ENCODE measurements at regions not wholly inside any gene's neighbourhood (a gene's known extent, or its start where the extent isn't known, plus 50 kb on each side); places are given as distances from the start of the nearest gene placed in this dataset.

DNA sequence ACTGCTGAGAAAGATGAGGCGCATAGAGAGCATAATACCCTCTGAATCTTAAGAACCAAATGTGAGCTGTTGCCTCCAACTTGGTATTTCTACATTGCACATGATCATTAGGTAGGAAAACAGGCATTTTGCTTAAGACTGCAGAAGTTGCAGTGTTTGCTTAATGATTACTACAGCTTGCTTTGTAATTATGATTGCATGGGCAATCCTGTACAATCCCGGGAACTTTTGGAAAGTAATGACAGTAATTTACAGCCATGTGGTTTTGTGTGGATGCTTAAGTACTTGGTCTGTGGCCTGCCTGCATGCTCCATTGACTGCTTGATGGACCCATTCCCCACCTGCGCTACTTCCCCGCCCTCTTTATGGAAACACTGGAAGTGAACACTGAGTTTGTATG lies 301.1 kb downstream of the DIPK2A start:
- Mint-ChIP-seq H3K27me3 (ENCODE audit: unreplicated experiment) (peaks cover 2% of the 10 kb centered on the region), H3K9me3 (ENCODE audit: unreplicated experiment) (no peaks in the 10 kb centered on the region), H3K4me1 (ENCODE audit: low read depth, unreplicated experiment) (no peaks in the 10 kb centered on the region), H3K27ac (ENCODE audit: unreplicated experiment) (no peak overlapping the region), H3K36me3 (ENCODE audit: unreplicated experiment) (no peaks in the 10 kb centered on the region), H3K4me3 (ENCODE audit: unreplicated experiment) (no peak overlapping the region)
- TF ChIP-seq, protein P1, sequence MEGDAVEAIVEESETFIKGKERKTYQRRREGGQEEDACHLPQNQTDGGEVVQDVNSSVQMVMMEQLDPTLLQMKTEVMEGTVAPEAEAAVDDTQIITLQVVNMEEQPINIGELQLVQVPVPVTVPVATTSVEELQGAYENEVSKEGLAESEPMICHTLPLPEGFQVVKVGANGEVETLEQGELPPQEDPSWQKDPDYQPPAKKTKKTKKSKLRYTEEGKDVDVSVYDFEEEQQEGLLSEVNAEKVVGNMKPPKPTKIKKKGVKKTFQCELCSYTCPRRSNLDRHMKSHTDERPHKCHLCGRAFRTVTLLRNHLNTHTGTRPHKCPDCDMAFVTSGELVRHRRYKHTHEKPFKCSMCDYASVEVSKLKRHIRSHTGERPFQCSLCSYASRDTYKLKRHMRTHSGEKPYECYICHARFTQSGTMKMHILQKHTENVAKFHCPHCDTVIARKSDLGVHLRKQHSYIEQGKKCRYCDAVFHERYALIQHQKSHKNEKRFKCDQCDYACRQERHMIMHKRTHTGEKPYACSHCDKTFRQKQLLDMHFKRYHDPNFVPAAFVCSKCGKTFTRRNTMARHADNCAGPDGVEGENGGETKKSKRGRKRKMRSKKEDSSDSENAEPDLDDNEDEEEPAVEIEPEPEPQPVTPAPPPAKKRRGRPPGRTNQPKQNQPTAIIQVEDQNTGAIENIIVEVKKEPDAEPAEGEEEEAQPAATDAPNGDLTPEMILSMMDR (IDR thresholded peaks at IDR 0.05; ENCODE audit: partially characterized antibody, unreplicated experiment): no peak
- DNase-seq: no peak

DNA sequence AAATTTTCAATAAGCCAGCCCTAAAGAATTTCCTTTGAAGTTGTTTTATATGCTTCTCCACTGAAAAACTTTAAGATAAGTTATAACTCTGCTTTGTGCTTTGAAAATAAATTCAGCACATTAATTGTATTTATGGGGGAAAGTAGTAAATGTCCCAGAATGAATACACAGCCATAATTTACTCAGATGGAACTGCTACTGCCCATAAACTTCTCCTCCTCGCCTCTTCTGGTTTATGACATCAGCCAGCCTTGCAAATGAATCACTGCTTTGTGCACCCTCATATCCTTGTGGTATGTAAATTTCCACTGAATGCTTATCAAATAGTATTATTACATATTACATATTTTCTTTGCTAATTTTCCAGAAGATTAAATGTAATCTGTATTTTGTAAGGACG lies 302.0 kb downstream of the DIPK2A start:
- TF ChIP-seq, protein P1 (IDR thresholded peaks at IDR 0.05; ENCODE audit: partially characterized antibody, unreplicated experiment): no peak
- Mint-ChIP-seq H3K27ac (ENCODE audit: unreplicated experiment) (no peak overlapping the region), H3K9me3 (ENCODE audit: unreplicated experiment) (no peaks in the 10 kb centered on the region), H3K36me3 (ENCODE audit: unreplicated experiment) (no peaks in the 10 kb centered on the region), H3K4me1 (ENCODE audit: low read depth, unreplicated experiment) (no peaks in the 10 kb centered on the region), H3K4me3 (ENCODE audit: unreplicated experiment) (no peak overlapping the region), H3K27me3 (ENCODE audit: unreplicated experiment) (peaks cover 2% of the 10 kb centered on the region)
- DNase-seq: no peak

DNA sequence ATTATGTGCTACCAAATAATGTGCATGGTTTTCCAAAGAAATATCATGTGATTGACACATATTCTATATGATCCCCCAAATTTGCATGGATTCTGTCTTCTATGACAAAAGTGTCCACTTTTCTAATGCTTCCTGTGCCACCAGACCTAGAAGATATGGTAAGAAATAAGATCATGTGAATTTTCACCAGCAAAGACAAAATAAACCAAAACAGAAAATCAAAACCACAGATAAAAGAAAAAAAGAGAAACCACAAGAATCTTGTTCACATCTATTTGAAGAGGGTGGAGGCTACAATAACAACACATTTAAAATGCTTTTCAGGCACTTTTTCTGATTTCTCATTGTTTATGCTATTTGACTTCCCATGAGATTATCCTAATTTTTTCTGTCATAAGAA lies 303.4 kb downstream of the DIPK2A start:
- H3K4me1 Mint-ChIP-seq (ENCODE audit: low read depth, unreplicated experiment): no peaks in the 10 kb centered on the region
- TF ChIP-seq, protein P1 (IDR thresholded peaks at IDR 0.05; ENCODE audit: partially characterized antibody, unreplicated experiment): no peak
- no peaks in the 10 kb centered on the region for H3K36me3 Mint-ChIP-seq (ENCODE audit: unreplicated experiment)
- no peak overlapping the region for H3K27ac Mint-ChIP-seq (ENCODE audit: unreplicated experiment)
- no peak for DNase-seq
- H3K27me3 Mint-ChIP-seq (ENCODE audit: unreplicated experiment): peaks cover 2% of the 10 kb centered on the region
- H3K9me3 Mint-ChIP-seq (ENCODE audit: unreplicated experiment): no peaks in the 10 kb centered on the region
- H3K4me3 Mint-ChIP-seq (ENCODE audit: unreplicated experiment): no peak overlapping the region

- H3K4me3 Mint-ChIP-seq (ENCODE audit: unreplicated experiment): no peak overlapping the region
These were observed 310.7 kb downstream of the DIPK2A start for GRCh38 chr3:144282313-144282712.

DNA sequence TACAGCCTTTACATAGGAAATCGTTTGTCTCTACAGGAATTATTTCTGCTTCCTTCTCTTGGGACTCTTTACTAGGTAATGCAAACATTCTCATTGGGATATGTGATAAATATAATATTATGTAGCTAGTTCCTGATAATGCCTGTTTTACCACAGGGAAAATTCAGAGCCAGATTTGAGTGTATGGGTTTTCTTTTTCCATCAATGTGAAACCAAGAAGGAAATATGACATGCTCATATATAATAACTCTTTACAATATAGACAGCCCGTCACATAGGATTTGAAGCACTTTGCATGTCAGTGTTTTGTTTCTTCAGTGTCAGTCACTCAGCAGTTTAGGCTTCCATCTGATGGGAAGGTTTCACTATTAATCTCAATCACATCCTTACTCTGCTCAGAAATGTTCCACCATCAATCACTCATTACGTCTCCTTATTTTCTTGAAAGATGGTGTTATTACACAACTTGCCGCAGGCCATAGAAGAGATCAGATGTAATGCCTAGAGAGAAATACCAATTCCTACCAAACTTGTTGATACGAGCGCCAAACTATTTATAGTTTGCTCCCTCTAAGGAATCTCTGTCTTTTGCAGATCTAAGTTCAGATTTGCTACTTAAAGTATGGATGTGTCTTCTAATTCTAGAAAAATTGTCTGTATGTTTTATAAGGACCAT lies 314.8 kb downstream of the DIPK2A start:
- Mint-ChIP-seq H3K9me3 (ENCODE audit: unreplicated experiment) (peaks cover 3% of the 10 kb centered on the region), H3K27me3 (ENCODE audit: unreplicated experiment) (peaks cover 2% of the 10 kb centered on the region), H3K27ac (ENCODE audit: unreplicated experiment) (no peak overlapping the region), H3K36me3 (ENCODE audit: unreplicated experiment) (no peaks in the 10 kb centered on the region), H3K4me1 (ENCODE audit: low read depth, unreplicated experiment) (no peaks in the 10 kb centered on the region), H3K4me3 (ENCODE audit: unreplicated experiment) (no peak overlapping the region)
- no peak for DNase-seq
- TF ChIP-seq, protein P1 (IDR thresholded peaks at IDR 0.05; ENCODE audit: partially characterized antibody, unreplicated experiment): no peak

More at GRCh38 chr3:144282313-144282712, 310.7 kb downstream of the DIPK2A start:
- Mint-ChIP-seq H3K9me3 (ENCODE audit: unreplicated experiment) (peaks cover 3% of the 10 kb centered on the region), H3K4me1 (ENCODE audit: low read depth, unreplicated experiment) (no peaks in the 10 kb centered on the region), H3K36me3 (ENCODE audit: unreplicated experiment) (no peaks in the 10 kb centered on the region), H3K27ac (ENCODE audit: unreplicated experiment) (no peak overlapping the region), H3K27me3 (ENCODE audit: unreplicated experiment) (peaks cover 2% of the 10 kb centered on the region)
- no peak for DNase-seq
- TF ChIP-seq, protein P1 (IDR thresholded peaks at IDR 0.05; ENCODE audit: partially characterized antibody, unreplicated experiment): no peak

All from glutamatergic neuron (in vitro differentiated cells).